Liver (tissue), 8 donors: ENCODE measurements at regions not wholly inside any gene's neighbourhood (a gene's known extent, or its start where the extent isn't known, plus 50 kb on each side); places are given as distances from the start of the nearest gene placed in this dataset.

Source experiments
- DNase-seq: peaks from one replicate; pipeline ENCODE4 v3.0.0-alpha.2; 2017; ENCODE audit warnings: low spot score
- H3K27ac ChIP-seq, 2 donors: one replicate each; pipeline ENCODE4 v1.7.0; 2013; ENCODE audit warnings: inconsistent platforms in 2 of 2, low read length in 2 of 2, control low read depth in 1 of 2, low read depth in 1 of 2, mild to moderate bottlenecking in 1 of 2
- H3K27me3 ChIP-seq, 4 donors: one replicate each; pipeline versions ENCODE4 v1.6.1 to v1.7.0; 2013; ENCODE audit warnings: low read length in 3 of 4, inconsistent platforms in 1 of 4, mild to moderate bottlenecking in 1 of 4, moderate library complexity in 1 of 4; ENCODE audit not compliant: control insufficient read depth in 4 of 4, insufficient read depth in 4 of 4
- H3K36me3 ChIP-seq, 4 donors: one replicate each; pipeline versions ENCODE4 v1.6.1 to v1.7.0; 2013; ENCODE audit warnings: low read length in 3 of 4, mild to moderate bottlenecking in 3 of 4, low read depth in 1 of 4, moderate library complexity in 1 of 4; ENCODE audit not compliant: control insufficient read depth in 4 of 4, insufficient read depth in 3 of 4
- H3K4me1 ChIP-seq, 4 donors: one replicate each; pipeline versions ENCODE4 v1.6.1 to v1.7.0; 2013; ENCODE audit warnings: low read length in 3 of 4, mild to moderate bottlenecking in 3 of 4, moderate library complexity in 1 of 4; ENCODE audit not compliant: control insufficient read depth in 4 of 4, insufficient read depth in 4 of 4
- H3K4me3 ChIP-seq, 3 donors: one replicate each; pipeline versions ENCODE4 v1.6.1 to v1.7.0; 2013; ENCODE audit warnings: low read length in 3 of 3, control low read depth in 1 of 3, low read depth in 1 of 3, mild to moderate bottlenecking in 1 of 3
- H3K9ac ChIP-seq, 2 donors: one replicate each; pipeline ENCODE4 v1.7.0; 2013; ENCODE audit warnings: low read length in 2 of 2, mild to moderate bottlenecking in 2 of 2, moderate library complexity in 2 of 2, control low read depth in 1 of 2, low read depth in 1 of 2
- H3K9me3 ChIP-seq, 4 donors: one replicate each; pipeline versions ENCODE4 v1.6.1 to v1.7.0; 2013; ENCODE audit warnings: low read length in 3 of 4; ENCODE audit not compliant: control insufficient read depth in 4 of 4
- EGR1 ChIP-seq, 2 donors: IDR thresholded peaks; 2 replicates each; pipeline ENCODE4 v1.6.1; 2016 to 2018; ENCODE audit warnings: antibody characterized with exemption in 2 of 2, low read depth in 2 of 2
- FOXA1 ChIP-seq: IDR thresholded peaks from 2 replicates; pipeline ENCODE4 v1.6.1; 2016; ENCODE audit warnings: antibody characterized with exemption
- FOXA2 ChIP-seq: IDR thresholded peaks from 2 replicates; pipeline ENCODE4 v1.6.1; 2016; ENCODE audit warnings: antibody characterized with exemption
- GABPA ChIP-seq, 2 donors: IDR thresholded peaks in 1 of 2; conservative IDR thresholded peaks in 1 of 2; 2 replicates each; pipeline ENCODE4 v1.6.1; 2016; ENCODE audit warnings: antibody characterized with exemption in 2 of 2, mild to moderate bottlenecking in 1 of 2, moderate library complexity in 1 of 2
- HNF4A ChIP-seq, 2 donors: conservative IDR thresholded peaks; 2 replicates each; pipeline ENCODE4 v1.6.1; 2016; ENCODE audit warnings: antibody characterized with exemption in 2 of 2, mild to moderate bottlenecking in 2 of 2
- HNF4G ChIP-seq: IDR thresholded peaks from 2 replicates; pipeline ENCODE4 v1.6.1; 2016; ENCODE audit warnings: antibody characterized with exemption
- JUND ChIP-seq, 2 donors: IDR thresholded peaks; 2 replicates each; pipeline ENCODE4 v1.6.1; 2016; ENCODE audit warnings: antibody characterized with exemption in 2 of 2
- NR2F2 ChIP-seq: IDR thresholded peaks from 2 replicates; pipeline ENCODE4 v1.6.1; 2016; ENCODE audit warnings: antibody characterized with exemption
- RAD21 ChIP-seq, 2 donors: IDR thresholded peaks; 2 replicates each; pipeline ENCODE4 v1.6.1; 2016; ENCODE audit warnings: antibody characterized with exemption in 2 of 2, mild to moderate bottlenecking in 2 of 2
- REST ChIP-seq: IDR thresholded peaks from 2 replicates; pipeline ENCODE4 v1.6.1; 2016; ENCODE audit warnings: antibody characterized with exemption, mild to moderate bottlenecking
- RXRA ChIP-seq, 2 donors: IDR thresholded peaks; 2 replicates each; pipeline ENCODE4 v1.6.1; 2017 to 2018; ENCODE audit warnings: antibody characterized with exemption in 2 of 2, mild to moderate bottlenecking in 1 of 2
- SP1 ChIP-seq: IDR thresholded peaks from 2 replicates; pipeline ENCODE4 v1.6.1; 2018; ENCODE audit warnings: antibody characterized with exemption, mild to moderate bottlenecking
- TAF1 ChIP-seq: conservative IDR thresholded peaks from 2 replicates; pipeline ENCODE4 v1.6.1; 2016; ENCODE audit warnings: antibody characterized with exemption, mild to moderate bottlenecking
- YY1 ChIP-seq: IDR thresholded peaks from 2 replicates; pipeline ENCODE4 v1.6.1; 2016; ENCODE audit warnings: antibody characterized with exemption, mild to moderate bottlenecking
- WGBS: extraction: QIAGEN DNeasy Blood & Tissue Kit; methylation state at CpG from one replicate; pipeline ENCODE4 v1.1.7; 2013; 5-methylcytosine and 5-hydroxymethylcytosine counted together
- TF ChIP-seq, protein P1 (sequence below): fragments of 150-350 bp; IDR thresholded peaks from 2 replicates; pipeline ENCODE4 v1.5.1; 2017; ENCODE audit warnings: improper control_type of control experiment, low read depth, low read length; ENCODE audit not compliant: missing input control
- TF ChIP-seq, protein P2 (sequence below): IDR thresholded peaks from 2 replicates; pipeline ENCODE4 v1.6.1; 2016; ENCODE audit warnings: antibody characterized with exemption
- TF ChIP-seq, protein P3 (sequence below): IDR thresholded peaks from 2 replicates; pipeline ENCODE4 v1.6.1; 2016; ENCODE audit warnings: antibody characterized with exemption
- TF ChIP-seq, protein P4 (sequence below): IDR thresholded peaks from 2 replicates; pipeline ENCODE4 v1.6.1; 2016; ENCODE audit warnings: antibody characterized with exemption
- donor health status: healthy.
- donor health status: healthy.
- donor health status: healthy.
- donor health status: healthy.
- donor health status: healthy.

DNA sequence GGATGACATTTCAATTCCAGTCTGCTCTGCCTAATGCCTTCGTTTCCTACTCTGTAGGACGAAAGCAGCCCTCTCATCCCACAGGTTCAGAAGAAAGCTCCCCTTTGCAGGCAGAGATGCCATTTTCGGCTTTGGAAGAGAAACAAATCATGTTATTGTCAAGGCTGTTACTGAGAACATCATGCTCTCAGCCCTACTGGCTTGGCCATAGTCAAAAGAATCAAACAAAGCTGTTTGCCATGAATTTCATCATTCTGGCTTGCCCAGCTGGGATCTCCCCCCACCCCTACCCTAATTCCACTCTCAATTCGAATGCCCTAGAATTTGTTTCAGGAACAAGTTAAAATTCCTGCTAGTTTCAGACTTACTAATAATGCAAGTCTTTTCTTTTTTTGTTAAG lies 162.3 kb upstream of the SERP2 start:
- no peak for TF ChIP-seq HNF4A (conservative IDR thresholded peaks at IDR 0.05)
- Histone ChIP-seq H3K9ac (no peak overlapping the region), H3K27me3 (no peaks in the 10 kb centered on the region), H3K9me3 (no peaks in the 10 kb centered on the region), H3K36me3 (no peaks in the 10 kb centered on the region), H3K27ac (no peak overlapping the region), H3K4me3 (no peak overlapping the region), H3K4me1 (peaks cover 0 to 8% (median 3%) of the 10 kb centered on the region in 4 donors)
- 77% methylated on average over 4 of the region's 4 CpGs for WGBS
- DNase-seq = no peak

GRCh38 chr13:44211704-44212346 lies 161.8 kb upstream of the SERP2 start:
- Histone ChIP-seq H3K27me3 (no peaks in the 10 kb centered on the region), H3K4me3 (no peak overlapping the region), H3K9me3 (no peaks in the 10 kb centered on the region), H3K27ac (no peak overlapping the region), H3K9ac (no peak overlapping the region), H3K36me3 (no peaks in the 10 kb centered on the region), H3K4me1 (peaks cover 0 to 8% (median 3%) of the 10 kb centered on the region in 4 donors)
- TF ChIP-seq, protein P1, sequence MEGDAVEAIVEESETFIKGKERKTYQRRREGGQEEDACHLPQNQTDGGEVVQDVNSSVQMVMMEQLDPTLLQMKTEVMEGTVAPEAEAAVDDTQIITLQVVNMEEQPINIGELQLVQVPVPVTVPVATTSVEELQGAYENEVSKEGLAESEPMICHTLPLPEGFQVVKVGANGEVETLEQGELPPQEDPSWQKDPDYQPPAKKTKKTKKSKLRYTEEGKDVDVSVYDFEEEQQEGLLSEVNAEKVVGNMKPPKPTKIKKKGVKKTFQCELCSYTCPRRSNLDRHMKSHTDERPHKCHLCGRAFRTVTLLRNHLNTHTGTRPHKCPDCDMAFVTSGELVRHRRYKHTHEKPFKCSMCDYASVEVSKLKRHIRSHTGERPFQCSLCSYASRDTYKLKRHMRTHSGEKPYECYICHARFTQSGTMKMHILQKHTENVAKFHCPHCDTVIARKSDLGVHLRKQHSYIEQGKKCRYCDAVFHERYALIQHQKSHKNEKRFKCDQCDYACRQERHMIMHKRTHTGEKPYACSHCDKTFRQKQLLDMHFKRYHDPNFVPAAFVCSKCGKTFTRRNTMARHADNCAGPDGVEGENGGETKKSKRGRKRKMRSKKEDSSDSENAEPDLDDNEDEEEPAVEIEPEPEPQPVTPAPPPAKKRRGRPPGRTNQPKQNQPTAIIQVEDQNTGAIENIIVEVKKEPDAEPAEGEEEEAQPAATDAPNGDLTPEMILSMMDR = no peak
- TF ChIP-seq, protein P2, sequence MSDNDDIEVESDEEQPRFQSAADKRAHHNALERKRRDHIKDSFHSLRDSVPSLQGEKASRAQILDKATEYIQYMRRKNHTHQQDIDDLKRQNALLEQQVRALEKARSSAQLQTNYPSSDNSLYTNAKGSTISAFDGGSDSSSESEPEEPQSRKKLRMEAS = no peak
- TF ChIP-seq YY1 (no peak), SP1 (no peak), FOXA1 (no peak), HNF4G (no peak), RAD21 (IDR thresholded peaks at IDR 0.05) (no peak), TAF1 (no peak), EGR1 (IDR thresholded peaks at IDR 0.05; ENCODE audit: low read depth in 2 of 2) (no peak), GABPA (IDR thresholded peaks at IDR 0.05 in 1 of 2, conservative IDR thresholded peaks at IDR 0.05 in 1 of 2) (no peak), NR2F2 (no peak), JUND (IDR thresholded peaks at IDR 0.05) (no peak), REST (no peak), HNF4A (conservative IDR thresholded peaks at IDR 0.05) (no peak), RXRA (IDR thresholded peaks at IDR 0.05) (no peak), FOXA2 (no peak)
- TF ChIP-seq, protein P3, sequence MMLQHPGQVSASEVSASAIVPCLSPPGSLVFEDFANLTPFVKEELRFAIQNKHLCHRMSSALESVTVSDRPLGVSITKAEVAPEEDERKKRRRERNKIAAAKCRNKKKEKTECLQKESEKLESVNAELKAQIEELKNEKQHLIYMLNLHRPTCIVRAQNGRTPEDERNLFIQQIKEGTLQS = no peak
- TF ChIP-seq, protein P4, sequence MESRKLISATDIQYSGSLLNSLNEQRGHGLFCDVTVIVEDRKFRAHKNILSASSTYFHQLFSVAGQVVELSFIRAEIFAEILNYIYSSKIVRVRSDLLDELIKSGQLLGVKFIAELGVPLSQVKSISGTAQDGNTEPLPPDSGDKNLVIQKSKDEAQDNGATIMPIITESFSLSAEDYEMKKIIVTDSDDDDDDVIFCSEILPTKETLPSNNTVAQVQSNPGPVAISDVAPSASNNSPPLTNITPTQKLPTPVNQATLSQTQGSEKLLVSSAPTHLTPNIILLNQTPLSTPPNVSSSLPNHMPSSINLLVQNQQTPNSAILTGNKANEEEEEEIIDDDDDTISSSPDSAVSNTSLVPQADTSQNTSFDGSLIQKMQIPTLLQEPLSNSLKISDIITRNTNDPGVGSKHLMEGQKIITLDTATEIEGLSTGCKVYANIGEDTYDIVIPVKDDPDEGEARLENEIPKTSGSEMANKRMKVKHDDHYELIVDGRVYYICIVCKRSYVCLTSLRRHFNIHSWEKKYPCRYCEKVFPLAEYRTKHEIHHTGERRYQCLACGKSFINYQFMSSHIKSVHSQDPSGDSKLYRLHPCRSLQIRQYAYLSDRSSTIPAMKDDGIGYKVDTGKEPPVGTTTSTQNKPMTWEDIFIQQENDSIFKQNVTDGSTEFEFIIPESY = no peak
- no peak for DNase-seq
- 96% methylated on average over 14 of the region's 14 CpGs for WGBS
